Activated CD4-positive, alpha-beta T cell treated with anti-CD3 and anti-CD28 coated beads for 36 hours (primary cell): ENCODE measurements at regions not wholly inside any gene's neighbourhood (a gene's known extent, or its start where the extent isn't known, plus 50 kb on each side); places are given as distances from the start of the nearest gene placed in this dataset.

Source experiments
- ATAC-seq: fragments of 200-7000 bp; cut with Tn5 transposase; one replicate; pipeline ENCODE4 v1.10.0; 2021; ENCODE audit warnings: mild to moderate bottlenecking, moderate library complexity
- CTCF ChIA-PET: fragments of 350-600 bp; sonication (Branson Sonifier 250); formaldehyde crosslinking; loops from one replicate; lab custom pipeline; 2021; ENCODE audit warnings: antibody characterized with exemption; lab: Charles Lee
- POLR2A ChIA-PET: fragments of 350-600 bp; sonication (Branson Sonifier 250); formaldehyde crosslinking; loops from one replicate; lab custom pipeline; 2021; ENCODE audit warnings: antibody characterized with exemption, inconsistent platforms; lab: Charles Lee
- DNase-seq: peaks from one replicate; pipeline ENCODE4 v3.0.0-alpha.2; 2020
- H3K27ac Mint-ChIP-seq: one replicate; pipeline ENCODE4 v1.8.0; 2021; ENCODE audit warnings: mixed read lengths
- H3K27me3 Mint-ChIP-seq: one replicate; pipeline ENCODE4 v1.8.0; 2021; ENCODE audit warnings: mixed read lengths
- H3K36me3 Mint-ChIP-seq: one replicate; pipeline ENCODE4 v1.8.0; 2021; ENCODE audit warnings: low read depth, mixed read lengths
- H3K4me1 Mint-ChIP-seq: one replicate; pipeline ENCODE4 v1.8.0; 2021; ENCODE audit warnings: mixed read lengths
- H3K4me3 Mint-ChIP-seq: one replicate; pipeline ENCODE4 v1.8.0; 2021; ENCODE audit warnings: mild to moderate bottlenecking, moderate library complexity, mixed read lengths
- H3K9me3 Mint-ChIP-seq: one replicate; pipeline ENCODE4 v1.8.0; 2021; ENCODE audit warnings: low read depth, mixed read lengths
- intact Hi-C, 2 experiments: fragments of 100-400 bp; cut with DNase I in 1 of 2; cut with micrococcal nuclease in 1 of 2; formaldehyde crosslinking; loops; one replicate each; pipeline versions ENCODE4 v1.14.2 to v1.15.1; 2022 to 2024; cut with DNase I, micrococcal nuclease

DNA sequence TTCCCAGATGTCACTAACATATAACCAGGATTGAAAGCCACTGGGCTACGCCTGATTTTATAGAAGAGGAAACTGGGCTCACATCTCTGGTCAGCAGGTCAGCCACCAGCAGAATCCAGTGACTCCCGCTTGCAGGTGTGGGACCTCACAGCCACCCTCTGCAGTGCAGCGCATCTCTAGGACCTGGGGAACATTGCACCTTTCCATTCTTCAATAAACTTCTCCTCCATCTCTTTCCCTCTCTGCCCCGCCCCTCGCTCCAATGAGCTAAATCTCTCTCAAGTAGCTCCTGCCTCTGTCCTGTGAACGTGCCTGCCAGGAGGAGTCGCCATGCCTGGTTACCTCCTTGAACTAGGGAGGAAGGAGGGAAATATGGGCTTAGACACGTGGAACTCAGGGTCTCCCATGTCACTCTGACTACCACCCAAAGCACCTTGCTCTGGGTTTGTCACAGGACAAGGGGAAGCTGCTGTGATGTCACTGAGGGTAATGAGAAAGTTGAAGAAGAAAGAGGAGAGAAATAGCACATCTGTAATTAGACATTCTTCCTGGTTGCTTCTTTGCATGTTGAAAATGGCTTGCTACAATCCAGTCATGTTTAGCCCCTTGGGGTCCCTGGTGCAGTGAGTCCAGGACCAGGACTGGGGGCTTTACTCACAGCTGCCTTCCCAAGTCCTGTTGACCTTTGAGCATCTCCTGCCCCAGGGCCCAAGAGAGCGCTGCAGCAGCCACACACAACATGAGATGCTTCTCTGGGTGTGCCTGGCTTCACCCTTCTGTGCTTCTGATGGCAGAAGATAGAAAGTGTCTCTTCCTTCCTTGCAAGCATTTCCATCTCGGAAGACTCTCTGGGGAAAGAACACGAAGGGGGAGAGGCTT lies 469.4 kb downstream of the PREX1 start:
- ATAC-seq = no peak

DNA sequence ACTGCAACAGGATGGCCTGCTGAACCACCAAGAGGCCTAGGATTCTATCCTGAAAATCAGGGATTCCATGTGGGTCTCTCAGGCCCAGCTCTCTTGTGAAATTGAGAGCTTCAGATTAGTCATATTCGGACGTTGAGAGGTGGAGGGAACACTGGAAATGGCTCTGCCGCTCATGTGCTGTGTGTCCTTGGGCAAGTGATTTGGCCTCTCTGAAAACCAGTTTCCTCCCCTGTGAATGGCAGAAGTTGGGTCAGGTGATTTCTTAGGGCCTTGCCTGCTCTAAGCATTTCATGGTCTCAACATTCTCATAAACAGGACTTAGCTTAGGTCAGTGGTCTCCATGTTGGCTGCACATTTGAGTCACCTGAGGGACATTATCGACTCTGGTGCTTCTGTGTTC lies 470.1 kb downstream of the PREX1 start:
- ATAC-seq (no peak), DNase-seq (no peak)
- Mint-ChIP-seq H3K27ac (no peak overlapping the region), H3K36me3 (no peaks in the 10 kb centered on the region), H3K4me1 (no peaks in the 10 kb centered on the region), H3K9me3 (no peaks in the 10 kb centered on the region), H3K4me3 (no peak overlapping the region), H3K27me3 (peaks cover 4% of the 10 kb centered on the region)
- intact Hi-C loops = no loop called here
- CTCF ChIA-PET = interaction anchor here (0.8 kb wide), 1 partner anchor 263 kb away, joined by 5 read pairs; no protein-coding TSS in a partner anchor
- POLR2A ChIA-PET = no interaction called here

More for the DNA sequence above, 469.4 kb downstream of the PREX1 start:
- Mint-ChIP-seq H3K36me3 (no peaks in the 10 kb centered on the region), H3K27me3 (peaks cover 2% of the 10 kb centered on the region), H3K27ac (no peak overlapping the region), H3K4me3 (no peak overlapping the region), H3K4me1 (no peaks in the 10 kb centered on the region), H3K9me3 (no peaks in the 10 kb centered on the region)
- intact Hi-C loops = no loop called here
- ChIA-PET CTCF (no interaction called here), POLR2A (no interaction called here)
- DNase-seq = no peak

DNA sequence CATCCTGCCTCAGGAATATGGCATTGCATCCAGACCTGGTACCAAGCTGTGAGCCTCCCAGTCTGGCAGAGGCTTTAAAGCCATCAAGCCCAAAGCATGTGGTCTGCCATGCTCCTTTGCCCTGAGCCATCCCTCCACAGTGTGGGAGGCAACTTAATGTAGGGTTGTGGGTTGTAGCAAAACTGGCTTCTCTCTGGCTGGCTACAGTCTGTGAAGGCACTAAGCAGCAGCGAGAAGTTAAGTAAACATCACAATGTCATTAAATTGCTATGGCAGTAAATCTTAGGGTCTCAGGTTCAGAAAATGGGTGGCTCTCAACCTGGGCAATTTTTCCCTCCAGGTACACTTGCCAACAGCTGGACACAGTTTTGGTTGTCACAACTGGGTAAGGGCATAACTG lies 472.9 kb downstream of the PREX1 start:
- no peak for ATAC-seq
- POLR2A ChIA-PET = no interaction called here

GRCh38 chr20:48354320-48354876 lies 473.4 kb downstream of the PREX1 start:
- H3K4me3 Mint-ChIP-seq = no peak overlapping the region
- H3K27me3 Mint-ChIP-seq = peaks cover 5% of the 10 kb centered on the region
- POLR2A ChIA-PET = no interaction called here
- no peaks in the 10 kb centered on the region for H3K9me3 Mint-ChIP-seq
- intact Hi-C loops = no loop called here
- no peaks in the 10 kb centered on the region for H3K4me1 Mint-ChIP-seq
- no peaks in the 10 kb centered on the region for H3K36me3 Mint-ChIP-seq
- no peak for DNase-seq
- ATAC-seq = no peak
- no peak overlapping the region for H3K27ac Mint-ChIP-seq
- CTCF ChIA-PET = interaction anchor here (0.9 kb wide), 1 partner anchor 678 kb away, joined by 3 read pairs; no protein-coding TSS in a partner anchor

More for the DNA sequence above, 472.9 kb downstream of the PREX1 start:
- CTCF ChIA-PET = no interaction called here
- H3K4me1 Mint-ChIP-seq = no peaks in the 10 kb centered on the region
- H3K27me3 Mint-ChIP-seq = peaks cover 5% of the 10 kb centered on the region
- H3K9me3 Mint-ChIP-seq = no peaks in the 10 kb centered on the region
- H3K27ac Mint-ChIP-seq = no peak overlapping the region
- H3K4me3 Mint-ChIP-seq = no peak overlapping the region
- no peaks in the 10 kb centered on the region for H3K36me3 Mint-ChIP-seq
- intact Hi-C loops = no loop called here
- no peak for DNase-seq

- ATAC-seq (no peak), DNase-seq (no peak)
- intact Hi-C loops = no loop called here
- Mint-ChIP-seq H3K4me3 (no peak overlapping the region), H3K27me3 (peaks cover 6% of the 10 kb centered on the region), H3K9me3 (no peaks in the 10 kb centered on the region), H3K36me3 (no peaks in the 10 kb centered on the region), H3K4me1 (no peaks in the 10 kb centered on the region), H3K27ac (no peak overlapping the region)
- ChIA-PET CTCF (no interaction called here), POLR2A (no interaction called here)
These were observed 475.2 kb downstream of the PREX1 start for GRCh38 chr20:48352628-48353027.

DNA sequence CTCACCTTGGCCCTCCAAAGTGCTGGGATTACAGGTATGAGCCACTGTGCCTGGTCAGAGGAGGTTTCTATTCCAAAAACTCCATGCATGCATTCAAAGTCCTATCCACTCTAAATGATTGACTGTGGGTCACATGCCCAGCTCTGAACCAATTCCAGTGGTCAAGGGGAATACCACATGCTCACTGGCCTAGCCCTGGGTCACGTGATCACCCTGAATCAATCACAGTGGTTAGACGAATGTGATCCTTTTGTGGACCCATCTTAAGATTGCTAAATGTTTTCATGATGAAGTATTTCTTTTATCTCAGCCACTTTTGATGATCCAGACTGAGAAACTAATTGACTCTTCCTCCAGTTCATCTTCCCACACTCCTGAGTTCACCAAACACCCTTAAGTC lies 475.8 kb downstream of the PREX1 start:
- no peaks in the 10 kb centered on the region for H3K9me3 Mint-ChIP-seq
- POLR2A ChIA-PET = no interaction called here
- H3K4me3 Mint-ChIP-seq = no peak overlapping the region
- DNase-seq = no peak
- no peaks in the 10 kb centered on the region for H3K36me3 Mint-ChIP-seq
- H3K27me3 Mint-ChIP-seq = peaks cover 7% of the 10 kb centered on the region
- CTCF ChIA-PET = no interaction called here
- ATAC-seq = no peak
- intact Hi-C loops = no loop called here
- no peaks in the 10 kb centered on the region for H3K4me1 Mint-ChIP-seq
- no peak overlapping the region for H3K27ac Mint-ChIP-seq

GRCh38 chr20:48350313-48350988 lies 477.3 kb downstream of the PREX1 start:
- no peak overlapping the region for H3K27ac Mint-ChIP-seq
- H3K4me1 Mint-ChIP-seq = no peaks in the 10 kb centered on the region
- intact Hi-C loops = loop anchor here in 1 of 2 experiments (2.0 kb wide), 1 partner anchor 270 kb away; no protein-coding TSS in a partner anchor
- H3K27me3 Mint-ChIP-seq = peaks cover 7% of the 10 kb centered on the region
- DNase-seq (peak; percentile 30), ATAC-seq (peak; percentile 30)
- CTCF ChIA-PET = interaction anchor here (0.6 to 1.4 kb wide), 2 partner anchors 270 to 561 kb away, joined by 3 to 5 read pairs; no protein-coding TSS in a partner anchor
- H3K9me3 Mint-ChIP-seq = no peaks in the 10 kb centered on the region
- POLR2A ChIA-PET = no interaction called here
- H3K4me3 Mint-ChIP-seq = no peak overlapping the region
- no peaks in the 10 kb centered on the region for H3K36me3 Mint-ChIP-seq

- Mint-ChIP-seq H3K4me3 (no peak overlapping the region), H3K4me1 (no peaks in the 10 kb centered on the region), H3K36me3 (no peaks in the 10 kb centered on the region), H3K27me3 (peaks cover 7% of the 10 kb centered on the region), H3K9me3 (no peaks in the 10 kb centered on the region), H3K27ac (no peak overlapping the region)
- intact Hi-C loops = loop anchor here in 1 of 2 experiments (2.0 kb wide), 1 partner anchor 271 kb away; no protein-coding TSS in a partner anchor
- ATAC-seq (no peak), DNase-seq (no peak)
- ChIA-PET POLR2A (no interaction called here), CTCF (no interaction called here)
These were observed 478.1 kb downstream of the PREX1 start for GRCh38 chr20:48349656-48350055.

GRCh38 chr20:48348022-48348421 lies 479.8 kb downstream of the PREX1 start:
- Mint-ChIP-seq H3K9me3 (no peaks in the 10 kb centered on the region), H3K27me3 (peaks cover 10% of the 10 kb centered on the region), H3K27ac (no peak overlapping the region), H3K4me1 (no peaks in the 10 kb centered on the region), H3K36me3 (no peaks in the 10 kb centered on the region), H3K4me3 (no peak overlapping the region)
- CTCF ChIA-PET = no interaction called here
- DNase-seq (no peak), ATAC-seq (no peak)
- intact Hi-C loops = no loop called here
- POLR2A ChIA-PET = interaction anchor here (0.7 kb wide), 1 partner anchor 19 kb away, joined by 4 read pairs; no protein-coding TSS in a partner anchor

DNA sequence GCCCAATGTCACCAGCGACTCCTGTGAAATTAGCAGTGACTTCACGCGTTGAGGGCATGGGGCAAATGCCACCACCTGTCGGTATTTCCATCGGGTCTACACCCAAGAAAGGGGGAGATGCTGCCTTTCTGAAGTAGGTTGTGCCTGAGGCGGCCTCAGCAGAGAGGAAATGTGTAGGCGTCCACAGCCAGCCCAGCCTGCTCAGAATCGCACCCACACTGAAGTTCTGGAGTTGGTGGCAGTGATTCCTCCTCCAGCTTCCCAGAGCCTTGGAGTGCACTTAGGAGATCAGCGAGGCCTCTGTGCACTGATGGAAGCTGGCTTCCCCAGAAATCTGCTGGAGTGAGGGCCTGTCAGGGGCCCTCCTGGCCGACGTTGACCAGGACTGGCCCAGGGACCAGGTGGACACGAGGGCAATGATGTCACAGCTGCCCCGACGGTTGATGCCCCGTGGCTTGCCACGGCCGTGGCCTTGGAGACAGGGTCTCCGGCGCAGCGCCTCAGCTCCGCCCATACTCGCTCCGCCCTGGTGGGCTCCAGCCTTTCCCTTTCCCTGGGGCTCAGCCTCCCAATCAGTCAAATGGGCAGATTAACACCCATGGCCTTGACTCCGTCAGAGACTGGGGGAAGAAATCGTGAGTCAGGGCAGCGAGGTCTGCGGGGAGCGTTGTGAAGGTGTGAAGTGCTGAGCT lies 484.8 kb downstream of the PREX1 start:
- ATAC-seq (no peak), DNase-seq (no peak)
- intact Hi-C loops = no loop called here
- Mint-ChIP-seq H3K27me3 (peaks cover 6% of the 10 kb centered on the region), H3K4me3 (no peak overlapping the region), H3K4me1 (peaks cover 6% of the 10 kb centered on the region), H3K9me3 (no peaks in the 10 kb centered on the region), H3K27ac (no peak overlapping the region), H3K36me3 (no peaks in the 10 kb centered on the region)
- ChIA-PET POLR2A (no interaction called here), CTCF (interaction anchor here (0.6 to 1.2 kb wide), 2 partner anchors 24 to 277 kb away, joined by 3 to 5 read pairs; no protein-coding TSS in a partner anchor)

DNA sequence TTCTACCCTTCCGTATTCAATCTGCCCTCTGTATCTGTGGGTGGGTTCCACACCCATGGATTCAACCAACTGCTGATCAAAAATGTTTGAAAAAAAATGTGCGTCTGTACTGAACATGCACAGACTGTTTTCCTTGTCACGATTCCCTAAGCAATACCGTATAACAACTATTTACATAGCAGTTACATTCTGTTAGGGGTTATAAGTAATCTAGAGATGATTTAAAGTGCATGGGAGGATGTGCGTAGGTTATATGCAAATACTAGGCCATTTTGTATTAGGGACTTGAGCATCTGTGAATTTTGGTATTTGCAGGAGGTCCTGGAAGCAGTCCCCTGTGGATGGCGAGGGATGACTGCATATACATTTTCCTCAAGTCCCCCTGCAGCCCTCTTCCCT lies 486.9 kb downstream of the PREX1 start:
- DNase-seq (no peak), ATAC-seq (no peak)
- peaks cover 6% of the 10 kb centered on the region for H3K4me1 Mint-ChIP-seq
- H3K9me3 Mint-ChIP-seq = no peaks in the 10 kb centered on the region
- POLR2A ChIA-PET = no interaction called here
- no peak overlapping the region for H3K4me3 Mint-ChIP-seq
- no peak overlapping the region for H3K27ac Mint-ChIP-seq
- no peaks in the 10 kb centered on the region for H3K36me3 Mint-ChIP-seq
- peaks cover 6% of the 10 kb centered on the region for H3K27me3 Mint-ChIP-seq
- CTCF ChIA-PET = no interaction called here
- intact Hi-C loops = no loop called here
